ENCODE measurements at regions not wholly inside any gene's neighbourhood (a gene's known extent, or its start where the extent isn't known, plus 50 kb on each side); places are given as distances from the start of the nearest gene placed in this dataset.

GRCh38 chr2:14936426-14936825, 303.9 kb downstream of the LRATD1 start (continued):
- TF ChIP-seq ZNF449 (tag by site-specific recombination; IDR thresholded peaks at IDR 0.05) = no peak
- TF ChIP-seq ZNF121 (tag by site-specific recombination; IDR thresholded peaks at IDR 0.05) = no peak
- TF ChIP-seq ZBTB1 (tag by site-specific recombination; IDR thresholded peaks at IDR 0.05) = no peak
- TF ChIP-seq KLF1 (tag by site-specific recombination; IDR thresholded peaks at IDR 0.05) = no peak
- no peak for TF ChIP-seq ZNF548 (tag by site-specific recombination; IDR thresholded peaks at IDR 0.05)
- no peak for TF ChIP-seq ZNF558 (tag by site-specific recombination; IDR thresholded peaks at IDR 0.05)

GRCh38 chr2:14937336-14937735, 304.8 kb downstream of the LRATD1 start:
- ChIA-PET CTCF (no interaction called here), POLR2A (no interaction called here)
- Histone ChIP-seq H3K36me3 (ENCODE audit: control insufficient read depth in 2 of 2, insufficient read depth in 1 of 2, low read length in 2 of 2) (no peaks in the 10 kb centered on the region), H3K4me1 (ENCODE audit: control insufficient read depth, insufficient read depth, low read length) (no peaks in the 10 kb centered on the region), H3K27ac (ENCODE audit: extremely low read depth, low read depth, low read length) (no peak overlapping the region), H3K9me3 (ENCODE audit: control insufficient read depth, insufficient read depth, low read depth, low read length) (peaks cover 4% of the 10 kb centered on the region; the same call in 1 of the 2 replicates), H3K4me3 (ENCODE audit: low read depth, low read length) (no peak overlapping the region)
- no peak for TF ChIP-seq ZNF76 (tag by site-specific recombination; IDR thresholded peaks at IDR 0.05; ENCODE audit: borderline replicate concordance, low read depth)
- TF ChIP-seq ZNF626 (tag by site-specific recombination; IDR thresholded peaks at IDR 0.05) = no peak
- TF ChIP-seq PRDM6 (tag by site-specific recombination; IDR thresholded peaks at IDR 0.05) = no peak
- no peak for TF ChIP-seq ZBTB26 (tag by site-specific recombination; optimal IDR thresholded peaks at IDR 0.05)
- TF ChIP-seq REST (tag by site-specific recombination; IDR thresholded peaks at IDR 0.05) = no peak
- TF ChIP-seq ZNF292 (tag by site-specific recombination; IDR thresholded peaks at IDR 0.05; ENCODE audit: borderline replicate concordance, low read depth) = no peak
- no peak for TF ChIP-seq YY2 (tag by site-specific recombination; IDR thresholded peaks at IDR 0.05)
- no peak for TF ChIP-seq WT1 (tag by site-specific recombination; IDR thresholded peaks at IDR 0.05)
- no peak for TF ChIP-seq ZNF423 (tag by site-specific recombination; IDR thresholded peaks at IDR 0.05)
- TF ChIP-seq ZNF658 (tag by site-specific recombination; IDR thresholded peaks at IDR 0.05) = no peak
- no peak for TF ChIP-seq ZNF211 (tag by site-specific recombination; IDR thresholded peaks at IDR 0.05; ENCODE audit: low read depth)
- TF ChIP-seq ZNF350 (tag by site-specific recombination; IDR thresholded peaks at IDR 0.05) = no peak
- TF ChIP-seq ZBTB17 (tag by site-specific recombination; IDR thresholded peaks at IDR 0.05) = no peak
- TF ChIP-seq ZNF221 (tag by site-specific recombination; IDR thresholded peaks at IDR 0.05; ENCODE audit: borderline replicate concordance) = no peak

All from HEK293 (cell line).